ENCODE measurements at regions not wholly inside any gene's neighbourhood (a gene's known extent, or its start where the extent isn't known, plus 50 kb on each side); places are given as distances from the start of the nearest gene placed in this dataset.

DNA sequence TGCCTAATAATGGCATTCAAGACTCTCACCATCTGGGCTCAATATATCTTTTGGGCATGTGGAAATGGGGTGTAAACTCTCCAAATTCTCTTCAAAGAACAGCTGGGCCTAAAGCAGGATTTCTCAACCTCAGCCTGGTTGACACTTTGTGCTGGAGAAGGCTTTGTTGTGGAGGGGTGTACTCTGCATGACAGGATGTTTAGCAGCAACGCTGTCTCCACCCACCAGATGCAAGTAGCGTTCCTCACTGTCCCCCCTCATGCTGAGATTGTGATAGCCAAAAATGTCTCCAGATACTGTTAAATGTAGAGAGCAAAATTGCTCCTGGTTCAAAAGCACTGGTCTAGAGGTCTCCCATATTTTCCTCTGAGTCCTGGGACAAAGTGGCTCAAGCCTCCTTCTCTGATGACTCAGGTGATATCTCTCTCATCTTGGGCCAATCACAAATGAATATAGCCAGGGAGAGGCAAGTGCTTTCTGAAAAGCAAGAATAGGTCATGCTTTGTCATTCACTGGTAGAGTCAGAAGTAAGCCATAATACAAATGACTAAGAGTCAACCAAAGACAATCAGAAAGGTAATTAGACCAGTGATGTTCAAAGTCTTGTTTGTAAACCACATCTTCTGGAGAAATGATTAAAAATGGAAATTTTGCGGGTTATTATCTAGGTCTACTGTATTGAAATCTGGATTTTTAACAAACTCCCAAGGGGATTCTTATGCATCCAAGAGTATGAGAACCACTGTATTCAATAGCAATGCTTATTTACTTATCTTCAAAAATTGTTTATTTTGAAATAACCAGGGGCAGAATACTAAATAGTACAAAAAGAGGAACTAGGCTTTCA, 330.8 kb downstream of the PTEN start:
- TF ChIP-seq, protein P1, sequence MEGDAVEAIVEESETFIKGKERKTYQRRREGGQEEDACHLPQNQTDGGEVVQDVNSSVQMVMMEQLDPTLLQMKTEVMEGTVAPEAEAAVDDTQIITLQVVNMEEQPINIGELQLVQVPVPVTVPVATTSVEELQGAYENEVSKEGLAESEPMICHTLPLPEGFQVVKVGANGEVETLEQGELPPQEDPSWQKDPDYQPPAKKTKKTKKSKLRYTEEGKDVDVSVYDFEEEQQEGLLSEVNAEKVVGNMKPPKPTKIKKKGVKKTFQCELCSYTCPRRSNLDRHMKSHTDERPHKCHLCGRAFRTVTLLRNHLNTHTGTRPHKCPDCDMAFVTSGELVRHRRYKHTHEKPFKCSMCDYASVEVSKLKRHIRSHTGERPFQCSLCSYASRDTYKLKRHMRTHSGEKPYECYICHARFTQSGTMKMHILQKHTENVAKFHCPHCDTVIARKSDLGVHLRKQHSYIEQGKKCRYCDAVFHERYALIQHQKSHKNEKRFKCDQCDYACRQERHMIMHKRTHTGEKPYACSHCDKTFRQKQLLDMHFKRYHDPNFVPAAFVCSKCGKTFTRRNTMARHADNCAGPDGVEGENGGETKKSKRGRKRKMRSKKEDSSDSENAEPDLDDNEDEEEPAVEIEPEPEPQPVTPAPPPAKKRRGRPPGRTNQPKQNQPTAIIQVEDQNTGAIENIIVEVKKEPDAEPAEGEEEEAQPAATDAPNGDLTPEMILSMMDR (IDR thresholded peaks at IDR 0.05; ENCODE audit: low read depth, low read length): no peak
- Histone ChIP-seq H3K27me3 (ENCODE audit: insufficient read depth, low read depth, severe bottlenecking) (no peaks in the 10 kb centered on the region), H3K4me3 (ENCODE audit: low read depth, low read length) (no peak overlapping the region), H3K9me3 (ENCODE audit: severe bottlenecking) (no peaks in the 10 kb centered on the region), H3K36me3 (no peaks in the 10 kb centered on the region), H3K27ac (no peak overlapping the region)
- no peak for DNase-seq

DNA sequence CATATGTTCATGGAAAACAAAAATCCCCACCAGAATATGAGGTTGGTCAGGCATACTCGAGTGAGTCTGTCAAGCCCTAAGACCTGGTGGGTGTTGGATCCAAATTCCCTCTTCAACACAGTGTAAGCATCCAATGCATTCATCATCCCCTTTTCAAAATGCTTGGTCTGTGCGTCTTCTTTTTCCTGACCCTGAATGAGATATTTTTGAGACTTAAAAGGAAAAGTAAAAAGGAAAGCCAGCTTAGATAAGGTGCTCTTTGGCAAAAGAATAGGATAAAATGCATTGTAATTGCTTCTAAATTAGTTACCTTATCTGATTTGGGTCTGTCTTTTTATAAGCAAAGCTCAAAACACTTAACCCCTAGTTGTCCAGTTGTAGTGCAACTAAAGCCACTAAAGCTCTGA, 331.5 kb downstream of the PTEN start:
- Histone ChIP-seq H3K9me3 (ENCODE audit: severe bottlenecking) (no peaks in the 10 kb centered on the region), H3K27ac (no peak overlapping the region), H3K27me3 (ENCODE audit: insufficient read depth, low read depth, severe bottlenecking) (no peaks in the 10 kb centered on the region), H3K4me3 (ENCODE audit: low read depth, low read length) (no peak overlapping the region), H3K36me3 (no peaks in the 10 kb centered on the region)
- DNase-seq: no peak
- TF ChIP-seq, protein P1 (IDR thresholded peaks at IDR 0.05; ENCODE audit: low read depth, low read length): no peak

DNA sequence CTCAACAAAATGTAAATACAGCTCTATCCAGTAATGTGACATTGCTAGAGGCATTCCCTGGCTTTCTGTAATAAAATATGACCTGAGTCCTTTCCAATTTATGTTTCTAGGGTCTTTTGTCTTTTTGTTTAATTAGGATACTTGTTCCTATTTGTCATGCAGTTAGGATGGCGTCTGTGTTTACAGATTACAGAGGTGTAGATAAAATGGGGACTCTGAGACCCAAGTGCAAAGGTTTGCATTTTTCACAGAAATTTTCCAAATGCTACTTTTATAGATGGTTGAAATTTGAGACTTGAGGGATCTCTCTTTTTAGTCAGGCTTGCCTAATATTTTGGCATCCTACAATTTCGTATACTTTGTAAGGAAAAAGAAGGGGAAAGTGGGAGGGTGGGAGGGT, 332.4 kb downstream of the PTEN start:
- TF ChIP-seq, protein P1 (IDR thresholded peaks at IDR 0.05; ENCODE audit: low read depth, low read length): no peak
- no peaks in the 10 kb centered on the region for H3K27me3 ChIP-seq (ENCODE audit: insufficient read depth, low read depth, severe bottlenecking)
- H3K27ac ChIP-seq: no peak overlapping the region
- H3K36me3 ChIP-seq: no peaks in the 10 kb centered on the region
- DNase-seq: no peak
- no peak overlapping the region for H3K4me3 ChIP-seq (ENCODE audit: low read depth, low read length)
- no peaks in the 10 kb centered on the region for H3K9me3 ChIP-seq (ENCODE audit: severe bottlenecking)

DNA sequence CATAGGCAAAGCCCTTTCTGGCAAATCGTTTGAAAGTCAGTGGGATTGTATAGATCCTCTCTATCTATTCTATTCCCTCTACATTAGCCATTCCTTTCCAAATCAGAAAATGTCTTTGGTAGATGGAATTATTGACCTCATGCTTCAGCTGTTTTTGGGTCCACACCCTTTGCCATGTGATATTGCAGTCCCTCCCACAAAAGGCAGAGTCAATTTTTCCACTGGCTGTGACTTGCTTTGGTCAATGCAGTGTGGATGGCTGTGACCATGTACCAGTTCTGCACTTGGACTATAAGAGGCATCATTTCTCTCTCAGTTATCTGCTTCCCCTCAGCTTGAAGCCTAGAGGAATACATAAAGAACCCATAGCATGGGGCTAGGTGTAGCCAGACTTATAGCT, 332.9 kb downstream of the PTEN start:
- no peak for DNase-seq
- Histone ChIP-seq H3K27me3 (ENCODE audit: insufficient read depth, low read depth, severe bottlenecking) (no peaks in the 10 kb centered on the region), H3K9me3 (ENCODE audit: severe bottlenecking) (no peaks in the 10 kb centered on the region)

DNA sequence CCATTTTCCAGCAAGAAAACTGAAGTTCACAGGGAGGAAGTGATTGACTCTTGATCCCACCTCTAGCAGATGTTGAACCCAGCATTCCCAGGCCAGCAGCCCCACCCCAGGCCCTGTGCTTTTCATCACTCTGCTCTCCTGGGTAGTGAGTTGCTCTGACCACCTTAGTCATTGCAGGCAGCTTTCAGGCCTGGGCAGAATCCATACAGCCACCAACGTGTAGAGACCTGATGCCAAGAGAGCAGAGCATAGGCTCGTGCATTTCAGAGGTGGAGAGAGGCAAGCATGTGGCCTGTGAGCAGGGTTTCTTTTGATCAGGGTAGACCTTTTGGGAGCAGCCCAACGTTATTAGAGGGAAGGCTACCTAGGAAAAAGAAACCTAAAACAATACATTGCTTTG, 334.6 kb downstream of the PTEN start:
- Histone ChIP-seq H3K36me3 (no peaks in the 10 kb centered on the region), H3K4me3 (ENCODE audit: low read depth, low read length) (no peak overlapping the region), H3K27ac (no peak overlapping the region), H3K9me3 (ENCODE audit: severe bottlenecking) (no peaks in the 10 kb centered on the region), H3K27me3 (ENCODE audit: insufficient read depth, low read depth, severe bottlenecking) (no peaks in the 10 kb centered on the region)
- no peak for DNase-seq
- TF ChIP-seq, protein P1 (IDR thresholded peaks at IDR 0.05; ENCODE audit: low read depth, low read length): no peak

More for the DNA sequence above, 332.9 kb downstream of the PTEN start:
- Histone ChIP-seq H3K36me3 (no peaks in the 10 kb centered on the region), H3K27ac (no peak overlapping the region), H3K4me3 (ENCODE audit: low read depth, low read length) (no peak overlapping the region)
- TF ChIP-seq, protein P1 (IDR thresholded peaks at IDR 0.05; ENCODE audit: low read depth, low read length): no peak

Measured in WERI-Rb-1 (cell line).